Suprapubic skin (tissue), 4 donors: ENCODE measurements at regions not wholly inside any gene's neighbourhood (a gene's known extent, or its start where the extent isn't known, plus 50 kb on each side); places are given as distances from the start of the nearest gene placed in this dataset.

ENCODE experiments used
- DNase-seq, 2 donors: peaks; one replicate each; pipeline ENCODE4 v3.0.0-alpha.2; 2019; ENCODE audit warnings: low spot score in 2 of 2
- H3K27ac ChIP-seq: fragments of 200-600 bp; sonication (generic); one replicate; pipeline ENCODE4 v1.5.1; 2019
- H3K27me3 ChIP-seq: fragments of 200-600 bp; sonication (generic); one replicate; pipeline ENCODE4 v1.5.1; 2019
- H3K36me3 ChIP-seq: fragments of 200-600 bp; sonication (generic); one replicate; pipeline ENCODE4 v1.5.1; 2019
- H3K4me1 ChIP-seq: fragments of 200-600 bp; sonication (generic); one replicate; pipeline ENCODE4 v1.5.1; 2019
- H3K4me3 ChIP-seq: fragments of 200-600 bp; sonication (generic); one replicate; pipeline ENCODE4 v1.5.1; 2019; ENCODE audit warnings: mild to moderate bottlenecking
- H3K9me3 ChIP-seq: fragments of 200-600 bp; sonication (generic); one replicate; pipeline ENCODE4 v1.5.1; 2019
- EP300 ChIP-seq: sonication (generic); formaldehyde crosslinking; IDR thresholded peaks from one replicate; pipeline ENCODE4 v1.6.1; 2017; ENCODE audit warnings: antibody characterized with exemption
- POLR2A ChIP-seq, 2 donors: fragments of 450-650 bp; IDR thresholded peaks; one replicate each; pipeline ENCODE4 v1.6.1; 2017; ENCODE audit warnings: antibody characterized with exemption in 2 of 2, mild to moderate bottlenecking in 2 of 2, moderate library complexity in 2 of 2
- POLR2AphosphoS5 ChIP-seq, 3 donors: sonication (generic); formaldehyde crosslinking; IDR thresholded peaks; one replicate each; pipeline ENCODE4 v1.6.1; 2017; ENCODE audit warnings: antibody characterized with exemption in 3 of 3
- WGBS: methylation state at CpG from one replicate; pipeline ENCODE4 v1.1.5; 2018; 5-methylcytosine and 5-hydroxymethylcytosine counted together
- TF ChIP-seq, protein P1 (sequence below), 2 donors: fragments of 200-600 bp in 1 of 2; fragments of 450-650 bp in 1 of 2; sonication (generic) in 1 of 2; IDR thresholded peaks; one replicate each; pipeline ENCODE4 v1.5.1; 2016 to 2019; ENCODE audit warnings: antibody characterized with exemption in 2 of 2, mild to moderate bottlenecking in 1 of 2, moderate library complexity in 1 of 2

DNA sequence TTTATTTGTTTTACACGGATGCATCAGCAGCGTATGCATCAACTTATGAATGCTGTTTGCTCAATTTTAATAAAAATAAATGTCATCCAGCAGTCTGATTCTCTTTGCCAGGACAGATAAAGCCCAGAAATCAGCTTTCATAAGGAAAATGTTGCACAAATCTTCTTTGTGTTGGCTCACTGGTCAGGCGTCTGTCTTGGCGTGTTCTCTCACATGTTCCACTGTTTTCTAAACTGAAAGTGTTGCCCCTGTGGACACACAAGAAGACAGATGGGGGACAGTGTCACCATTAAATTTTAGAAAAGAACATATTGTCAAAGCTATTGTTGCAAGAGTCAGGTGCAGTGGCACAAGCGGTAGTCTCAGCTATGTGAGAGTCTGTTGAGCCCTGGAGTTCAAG, 316.2 kb downstream of the CENPC start:
- Histone ChIP-seq H3K27me3 (no peaks in the 10 kb centered on the region), H3K27ac (no peak overlapping the region), H3K4me3 (no peak overlapping the region), H3K9me3 (no peaks in the 10 kb centered on the region), H3K36me3 (no peaks in the 10 kb centered on the region), H3K4me1 (no peaks in the 10 kb centered on the region)
- TF ChIP-seq, protein P1, sequence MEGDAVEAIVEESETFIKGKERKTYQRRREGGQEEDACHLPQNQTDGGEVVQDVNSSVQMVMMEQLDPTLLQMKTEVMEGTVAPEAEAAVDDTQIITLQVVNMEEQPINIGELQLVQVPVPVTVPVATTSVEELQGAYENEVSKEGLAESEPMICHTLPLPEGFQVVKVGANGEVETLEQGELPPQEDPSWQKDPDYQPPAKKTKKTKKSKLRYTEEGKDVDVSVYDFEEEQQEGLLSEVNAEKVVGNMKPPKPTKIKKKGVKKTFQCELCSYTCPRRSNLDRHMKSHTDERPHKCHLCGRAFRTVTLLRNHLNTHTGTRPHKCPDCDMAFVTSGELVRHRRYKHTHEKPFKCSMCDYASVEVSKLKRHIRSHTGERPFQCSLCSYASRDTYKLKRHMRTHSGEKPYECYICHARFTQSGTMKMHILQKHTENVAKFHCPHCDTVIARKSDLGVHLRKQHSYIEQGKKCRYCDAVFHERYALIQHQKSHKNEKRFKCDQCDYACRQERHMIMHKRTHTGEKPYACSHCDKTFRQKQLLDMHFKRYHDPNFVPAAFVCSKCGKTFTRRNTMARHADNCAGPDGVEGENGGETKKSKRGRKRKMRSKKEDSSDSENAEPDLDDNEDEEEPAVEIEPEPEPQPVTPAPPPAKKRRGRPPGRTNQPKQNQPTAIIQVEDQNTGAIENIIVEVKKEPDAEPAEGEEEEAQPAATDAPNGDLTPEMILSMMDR (IDR thresholded peaks at IDR 0.05): no peak
- no peak for TF ChIP-seq EP300
- WGBS: 64% methylated on average over 5 of the region's 5 CpGs
- DNase-seq: no peak

DNA sequence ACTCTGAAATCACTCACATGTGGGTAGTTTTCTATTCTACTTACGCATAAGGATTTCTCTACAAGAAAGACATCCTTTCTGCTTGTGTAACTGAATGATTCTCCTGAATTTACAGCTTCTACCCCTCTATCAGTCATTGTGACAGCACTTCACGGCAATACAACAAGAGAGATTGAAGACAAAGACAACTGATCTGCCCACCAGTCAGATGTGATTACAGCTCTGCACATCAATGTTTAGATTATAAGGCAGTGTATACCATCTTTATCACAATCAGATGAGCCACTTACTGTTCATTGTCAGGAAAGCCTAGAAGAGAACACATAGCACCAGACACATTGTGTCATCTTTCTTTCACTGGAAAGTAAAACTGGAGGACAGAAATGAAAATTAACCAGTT, 324.4 kb downstream of the CENPC start:
- Histone ChIP-seq H3K4me3 (no peak overlapping the region), H3K27ac (no peak overlapping the region), H3K4me1 (no peaks in the 10 kb centered on the region), H3K36me3 (no peaks in the 10 kb centered on the region), H3K27me3 (no peaks in the 10 kb centered on the region), H3K9me3 (no peaks in the 10 kb centered on the region)
- 67% methylated on average over 2 of the region's 2 CpGs for WGBS
- no peak for DNase-seq
- no peak for TF ChIP-seq POLR2AphosphoS5 (IDR thresholded peaks at IDR 0.05)
- no peak for TF ChIP-seq POLR2A (IDR thresholded peaks at IDR 0.05)
- TF ChIP-seq, protein P1 (IDR thresholded peaks at IDR 0.05): no peak
- TF ChIP-seq EP300: no peak

DNA sequence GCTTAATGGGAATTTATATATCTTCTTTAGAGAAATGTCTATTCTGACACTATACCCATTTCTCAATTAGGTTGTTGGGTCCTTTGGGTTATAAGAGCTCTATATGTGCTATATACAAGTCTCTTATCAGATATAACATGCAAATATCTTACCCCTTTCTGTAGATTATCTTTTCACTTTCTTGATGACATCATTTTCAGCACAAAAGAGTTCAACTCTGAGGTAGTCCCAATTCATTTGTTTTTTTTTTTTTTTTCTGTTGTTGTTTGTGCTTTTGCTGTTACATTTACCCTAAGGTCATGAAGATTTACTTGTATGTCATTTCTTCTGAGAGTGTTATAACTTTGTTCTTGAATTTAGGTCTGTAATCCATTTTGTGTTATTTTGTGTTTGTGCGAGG, 326.4 kb downstream of the CENPC start:
- Histone ChIP-seq H3K4me3 (no peak overlapping the region), H3K36me3 (no peaks in the 10 kb centered on the region), H3K9me3 (no peaks in the 10 kb centered on the region), H3K27me3 (no peaks in the 10 kb centered on the region), H3K4me1 (no peaks in the 10 kb centered on the region), H3K27ac (no peak overlapping the region)
- no peak for DNase-seq
- TF ChIP-seq POLR2A (IDR thresholded peaks at IDR 0.05) (no peak), EP300 (no peak), POLR2AphosphoS5 (IDR thresholded peaks at IDR 0.05) (no peak)
- TF ChIP-seq, protein P1 (IDR thresholded peaks at IDR 0.05): no peak
- 100% methylated on average over 1 of the region's 1 CpG for WGBS

DNA sequence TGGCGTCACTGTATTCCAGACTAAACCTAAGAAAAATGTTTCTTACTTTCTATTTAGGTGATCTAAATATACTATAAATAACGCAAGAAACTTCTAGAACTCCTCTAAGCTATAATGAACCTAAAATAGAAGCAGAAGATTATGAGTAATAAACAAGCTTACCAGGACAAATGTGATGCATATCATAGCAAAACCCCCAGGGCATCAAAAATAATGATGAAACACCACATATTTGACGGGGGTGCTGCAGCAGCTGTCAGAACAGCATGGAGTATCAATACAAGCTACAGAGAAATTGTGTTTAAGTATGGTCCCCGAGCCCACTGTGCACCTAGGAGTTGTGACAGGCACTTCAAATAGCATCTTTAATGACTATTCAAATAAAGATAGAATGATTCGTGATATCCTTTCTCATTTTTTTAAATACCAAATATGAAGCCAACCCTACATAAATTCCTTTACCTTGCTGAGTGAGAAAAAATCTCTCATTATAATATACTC, 337.3 kb downstream of the CENPC start:
- no peak overlapping the region for H3K27ac ChIP-seq
- no peaks in the 10 kb centered on the region for H3K4me1 ChIP-seq
- H3K4me3 ChIP-seq: no peak overlapping the region
- no peaks in the 10 kb centered on the region for H3K9me3 ChIP-seq
- TF ChIP-seq POLR2A (IDR thresholded peaks at IDR 0.05) (no peak), POLR2AphosphoS5 (IDR thresholded peaks at IDR 0.05) (no peak), EP300 (no peak)
- TF ChIP-seq, protein P1 (IDR thresholded peaks at IDR 0.05): no peak
- H3K27me3 ChIP-seq: no peaks in the 10 kb centered on the region
- DNase-seq: no peak
- H3K36me3 ChIP-seq: no peaks in the 10 kb centered on the region
- 49% methylated on average over 5 of the region's 5 CpGs for WGBS

DNA sequence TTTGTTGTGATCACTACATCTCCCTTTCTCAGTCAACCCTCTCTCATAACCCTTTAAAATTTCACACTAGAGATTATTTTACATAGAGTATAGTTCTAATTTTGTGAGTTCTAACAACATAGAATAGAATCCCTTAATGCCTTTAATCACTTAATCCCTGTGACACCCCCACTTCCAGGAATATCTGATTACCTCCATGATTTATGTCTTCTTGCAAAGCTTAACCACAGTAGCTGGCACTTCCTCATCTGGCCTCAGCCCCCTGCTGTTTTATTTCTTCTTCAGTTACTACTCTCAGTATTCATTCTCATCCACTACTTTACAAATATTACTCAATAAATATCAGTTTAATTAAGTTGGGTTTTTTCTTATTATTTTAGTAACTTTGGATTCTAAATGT, 340.9 kb downstream of the CENPC start:
- no peak overlapping the region for H3K4me3 ChIP-seq
- H3K4me1 ChIP-seq: no peaks in the 10 kb centered on the region
- no peaks in the 10 kb centered on the region for H3K27me3 ChIP-seq
- no peaks in the 10 kb centered on the region for H3K9me3 ChIP-seq
- DNase-seq: no peak
- H3K27ac ChIP-seq: no peak overlapping the region
- no peaks in the 10 kb centered on the region for H3K36me3 ChIP-seq
- TF ChIP-seq POLR2A (IDR thresholded peaks at IDR 0.05): no peak
- TF ChIP-seq POLR2AphosphoS5 (IDR thresholded peaks at IDR 0.05): no peak
- no peak for TF ChIP-seq EP300
- TF ChIP-seq, protein P1 (IDR thresholded peaks at IDR 0.05): no peak
